H1 (cell line): ENCODE measurements at regions not wholly inside any gene's neighbourhood (a gene's known extent, or its start where the extent isn't known, plus 50 kb on each side); places are given as distances from the start of the nearest gene placed in this dataset.

ENCODE experiments used
- CTCF ChIA-PET: fragments of 300-600 bp; sonication (Branson Sonifier 250); formaldehyde crosslinking; loops from one replicate; lab custom pipeline; 2021; ENCODE audit not compliant: partially characterized antibody; lab: Charles Lee
- POLR2A ChIA-PET: fragments of 300-600 bp; sonication (Branson Sonifier 250); formaldehyde crosslinking; loops from one replicate; lab custom pipeline; 2021; ENCODE audit warnings: inconsistent platforms; ENCODE audit not compliant: partially characterized antibody; lab: Charles Lee
- DNase-seq, 2 experiments: peaks; one replicate each; pipeline versions ENCODE4 v3.0.0 to v3.0.0-alpha.2; 2010 to 2022; ENCODE audit warnings: low spot score in 2 of 2, low read depth in 1 of 2, mixed read lengths in 1 of 2
- FAIRE-seq: peaks from 2 replicates; lab custom pipeline; 2011; peaks lifted over from hg19 to GRCh38; lab: Jason Lieb, UNC
- H2AFZ ChIP-seq: 2 replicates; pipeline ENCODE4 v1.8.1; 2012; ENCODE audit warnings: low read length, inconsistent platforms
- H2AK5ac ChIP-seq: 2 replicates; pipeline ENCODE4 v1.6.1; 2013; ENCODE audit warnings: low read depth, low read length
- H2BK120ac ChIP-seq: replicated peaks from 2 replicates; pipeline ENCODE3; 2013; ENCODE audit warnings: low read depth, low read length, inconsistent platforms
- H2BK12ac ChIP-seq: 2 replicates; pipeline ENCODE4 v1.6.1; 2013; ENCODE audit warnings: low read depth, low read length
- H2BK15ac ChIP-seq: 2 replicates; pipeline ENCODE4 v1.6.1; 2013; ENCODE audit warnings: low read length
- H2BK20ac ChIP-seq: 2 replicates; pipeline ENCODE4 v1.6.1; 2013; ENCODE audit warnings: low read length
- H2BK5ac ChIP-seq: 2 replicates; pipeline ENCODE4 v1.6.1; 2013; ENCODE audit warnings: low read depth, low read length
- H3K14ac ChIP-seq: 2 replicates; pipeline ENCODE4 v1.6.1; 2013; ENCODE audit warnings: inconsistent platforms; ENCODE audit not compliant: insufficient read length
- H3K18ac ChIP-seq: 2 replicates; pipeline ENCODE4 v1.6.1; 2013; ENCODE audit warnings: low read length; ENCODE audit errors: extremely low read depth
- H3K23ac ChIP-seq: 2 replicates; pipeline ENCODE4 v1.6.1; 2013; ENCODE audit warnings: inconsistent platforms; ENCODE audit not compliant: insufficient read length
- H3K23me2 ChIP-seq: 2 replicates; pipeline ENCODE4 v1.6.1; 2013; ENCODE audit warnings: low read depth, low read length
- H3K27ac ChIP-seq: 2 replicates; pipeline ENCODE4 v1.6.1; 2011; ENCODE audit warnings: low read depth, low read length, inconsistent platforms
- H3K27me3 ChIP-seq, 4 experiments: replicated peaks in 1 of 4; 1 replicate in 1 of 4; 2 replicates in 3 of 4; pipeline versions ENCODE4 v1.6.1 to v1.8.1; 2011 to 2013; ENCODE audit warnings: low read length in 3 of 4, mild to moderate bottlenecking in 3 of 4, inconsistent platforms in 2 of 4, mixed read lengths in 2 of 4, moderate library complexity in 1 of 4; ENCODE audit not compliant: control insufficient read depth in 3 of 4, insufficient read depth in 3 of 4; ENCODE audit errors: extremely low read depth in 1 of 4
- H3K36me3 ChIP-seq, 4 experiments: 2 replicates each; pipeline versions ENCODE4 v1.6.1 to v1.8.1; 2011 to 2013; ENCODE audit warnings: mild to moderate bottlenecking in 4 of 4, low read length in 3 of 4, moderate library complexity in 2 of 4, control low read depth in 1 of 4, inconsistent platforms in 1 of 4; ENCODE audit not compliant: insufficient read depth in 4 of 4, control insufficient read depth in 2 of 4
- H3K4ac ChIP-seq: replicated peaks from 2 replicates; pipeline ENCODE3; 2013; ENCODE audit warnings: low read length, low read depth, mixed read lengths, inconsistent platforms; ENCODE audit not compliant: insufficient read length
- H3K4me1 ChIP-seq, 4 experiments: replicated peaks in 1 of 4; 1 replicate in 1 of 4; 2 replicates in 3 of 4; pipeline versions ENCODE4 v1.6.1 to v1.8.1; 2011 to 2013; ENCODE audit warnings: low read length in 3 of 4, inconsistent platforms in 2 of 4, mixed read lengths in 1 of 4; ENCODE audit not compliant: insufficient read depth in 4 of 4, control insufficient read depth in 3 of 4
- H3K4me2 ChIP-seq, 2 experiments: 2 replicates each; pipeline versions ENCODE4 v1.6.1 to v1.8.1; 2011 to 2013; ENCODE audit warnings: low read depth in 2 of 2, low read length in 2 of 2, control low read depth in 1 of 2, inconsistent platforms in 1 of 2, mild to moderate bottlenecking in 1 of 2; ENCODE audit not compliant: insufficient read depth in 1 of 2
- H3K4me3 ChIP-seq, 4 experiments: fragments of 200-600, 300-600 bp in 1 of 4; sonication (generic), shearing (Covaris generic), sonication (Bioruptor Twin) in 1 of 4; 2 replicates each; pipeline versions ENCODE4 v1.5.1 to v1.8.1; 2011 to 2016; ENCODE audit warnings: low read length in 4 of 4, low read depth in 3 of 4, control low read depth in 2 of 4, inconsistent platforms in 2 of 4, mild to moderate bottlenecking in 2 of 4, mixed read lengths in 1 of 4, moderate library complexity in 1 of 4; ENCODE audit not compliant: insufficient read depth in 2 of 4; ENCODE audit errors: extremely low read depth in 1 of 4
- H3K56ac ChIP-seq: replicated peaks from 2 replicates; pipeline ENCODE3; 2013; ENCODE audit warnings: low read depth, mild to moderate bottlenecking, mixed read lengths, low read length, inconsistent platforms; ENCODE audit not compliant: insufficient read length
- H3K79me1 ChIP-seq: 2 replicates; pipeline ENCODE4 v1.6.1; 2013; ENCODE audit warnings: low read depth, low read length, control low read depth
- H3K79me2 ChIP-seq, 2 experiments: 2 replicates each; pipeline versions ENCODE4 v1.6.1 to v1.8.1; 2012 to 2013; ENCODE audit warnings: low read length in 2 of 2, mild to moderate bottlenecking in 2 of 2, inconsistent platforms in 1 of 2; ENCODE audit not compliant: insufficient read depth in 2 of 2, control insufficient read depth in 1 of 2
- H3K9ac ChIP-seq, 4 experiments: replicated peaks in 1 of 4; 1 replicate in 1 of 4; 2 replicates in 3 of 4; pipeline versions ENCODE4 v1.6.1 to v1.8.1; 2011 to 2013; ENCODE audit warnings: low read depth in 3 of 4, low read length in 3 of 4, control low read depth in 2 of 4, mild to moderate bottlenecking in 2 of 4, moderate library complexity in 2 of 4, inconsistent platforms in 1 of 4; ENCODE audit errors: extremely low read depth in 1 of 4
- H3K9me3 ChIP-seq, 2 experiments: 2 replicates each; pipeline versions ENCODE4 v1.6.1 to v1.8.1; 2012 to 2013; ENCODE audit warnings: mild to moderate bottlenecking in 2 of 2, moderate library complexity in 2 of 2, control low read depth in 1 of 2, inconsistent platforms in 1 of 2, low read depth in 1 of 2, low read length in 1 of 2, mixed read lengths in 1 of 2; ENCODE audit not compliant: insufficient read depth in 2 of 2
- H4K20me1 ChIP-seq, 2 experiments: replicated peaks in 1 of 2; 2 replicates each; pipeline versions ENCODE3 to v1.8.1; 2011 to 2013; ENCODE audit warnings: inconsistent platforms in 2 of 2, low read length in 2 of 2, mild to moderate bottlenecking in 1 of 2; ENCODE audit not compliant: insufficient read depth in 2 of 2, control insufficient read depth in 1 of 2
- H4K5ac ChIP-seq: 2 replicates; pipeline ENCODE4 v1.6.1; 2013; ENCODE audit warnings: low read length, low read depth, mixed read lengths, inconsistent platforms; ENCODE audit not compliant: insufficient read length
- H4K8ac ChIP-seq: 2 replicates; pipeline ENCODE4 v1.8.0; 2013; ENCODE audit warnings: mild to moderate bottlenecking, moderate library complexity, low read length, inconsistent platforms; ENCODE audit not compliant: insufficient read depth; ENCODE audit errors: extremely low read depth
- H4K91ac ChIP-seq: replicated peaks from 2 replicates; pipeline ENCODE3; 2013; ENCODE audit warnings: low read length, mixed read lengths, inconsistent platforms; ENCODE audit not compliant: insufficient read length
- JUND ChIP-seq: IDR thresholded peaks from 2 replicates; pipeline ENCODE4 v1.6.1; 2011; ENCODE audit warnings: mild to moderate bottlenecking, improper control_type of control experiment, low read length
- MAFK ChIP-seq: IDR thresholded peaks from 2 replicates; pipeline ENCODE4 v1.6.1; 2012; ENCODE audit warnings: low read depth, mild to moderate bottlenecking, improper control_type of control experiment, low read length
- WGBS, 2 experiments: shearing (Covaris generic) in 1 of 2; methylation state at CpG; one replicate each; pipeline versions ENCODE4 v1.1.6 to v1.1.7; 2013 to 2015; ENCODE audit warnings: low lambda C conversion rate in 2 of 2, mixed read lengths in 2 of 2, inconsistent platforms in 1 of 2, low coverage in 1 of 2, missing lambda C conversion rate in 1 of 2; ENCODE audit not compliant: insufficient replicate concordance in 2 of 2, insufficient coverage in 1 of 2, insufficient read length in 1 of 2; ENCODE audit errors: extremely low coverage in 1 of 2, missing lambda C conversion rate in 1 of 2; 5-methylcytosine and 5-hydroxymethylcytosine counted together

- no peak overlapping the region for H2BK5ac ChIP-seq
- peak in 1 of 2 experiments; percentile 2 for DNase-seq
- H2BK15ac ChIP-seq: no peak overlapping the region
- no peak overlapping the region for H3K27ac ChIP-seq
- H3K4me1 ChIP-seq: peaks cover 0 to 2% (median 0%) of the 10 kb centered on the region in 4 experiments; a peak in 1 of 7 replicates
- H2BK12ac ChIP-seq: no peak overlapping the region
- H4K5ac ChIP-seq: no peak overlapping the region
- no peak for FAIRE-seq
- no peak overlapping the region for H4K91ac ChIP-seq
- no peak overlapping the region for H4K8ac ChIP-seq
- no peaks in the 10 kb centered on the region for H3K79me1 ChIP-seq
- H3K36me3 ChIP-seq: no peaks in the 10 kb centered on the region; a peak in 1 of 8 replicates
- H3K18ac ChIP-seq: no peak overlapping the region
- CTCF ChIA-PET: interaction anchor here (0.8 to 1.3 kb wide), 5 partner anchors 15 to 152 kb away, joined by 3 to 4 read pairs (median 3); no protein-coding TSS in a partner anchor
- POLR2A ChIA-PET: interaction anchor here (1.4 kb wide), 1 partner anchor 200 kb away, joined by 4 read pairs; the partner anchor contains the start of gene DUSP6
- no peak overlapping the region for H3K4me2 ChIP-seq
- H3K9ac ChIP-seq: no peak overlapping the region
- 11% methylated on average over 1 of the region's 1 CpG; no CpG with 5 or more reads in 1 of the 2 experiments for WGBS, 2 experiments
- no peak overlapping the region for H3K23ac ChIP-seq
- H3K56ac ChIP-seq: no peak overlapping the region
- no peak overlapping the region for H3K4me3 ChIP-seq
- H2BK20ac ChIP-seq: no peak overlapping the region
- H2AK5ac ChIP-seq: no peak overlapping the region
- H3K4ac ChIP-seq: no peak overlapping the region
- H3K27me3 ChIP-seq: peaks cover 0 to 2% (median 0%) of the 10 kb centered on the region in 4 experiments; a peak in 1 of 7 replicates
- peaks cover 6 to 7% of the 10 kb centered on the region in 2 experiments; a peak in 2 of 4 replicates for H3K9me3 ChIP-seq
- H3K79me2 ChIP-seq: no peaks in the 10 kb centered on the region
- H3K23me2 ChIP-seq: no peaks in the 10 kb centered on the region
- no peaks in the 10 kb centered on the region for H4K20me1 ChIP-seq
- H2AFZ ChIP-seq: no peak overlapping the region
- no peak overlapping the region for H2BK120ac ChIP-seq
- no peak overlapping the region for H3K14ac ChIP-seq
- TF ChIP-seq MAFK: peak; percentile 30; the same call in 1 of the 2 replicates
- TF ChIP-seq JUND: no peak
Measured at GRCh38 chr12:89151536-89151935, 200.8 kb downstream of the DUSP6 start.
